DMS153 (cell line): ENCODE measurements at regions not wholly inside any gene's neighbourhood (a gene's known extent, or its start where the extent isn't known, plus 50 kb on each side); places are given as distances from the start of the nearest gene placed in this dataset.

Experiments used
- DNase-seq: peaks from one replicate; lab custom pipeline; 2025; lab: John Stamatoyannopoulos, UW

DNA sequence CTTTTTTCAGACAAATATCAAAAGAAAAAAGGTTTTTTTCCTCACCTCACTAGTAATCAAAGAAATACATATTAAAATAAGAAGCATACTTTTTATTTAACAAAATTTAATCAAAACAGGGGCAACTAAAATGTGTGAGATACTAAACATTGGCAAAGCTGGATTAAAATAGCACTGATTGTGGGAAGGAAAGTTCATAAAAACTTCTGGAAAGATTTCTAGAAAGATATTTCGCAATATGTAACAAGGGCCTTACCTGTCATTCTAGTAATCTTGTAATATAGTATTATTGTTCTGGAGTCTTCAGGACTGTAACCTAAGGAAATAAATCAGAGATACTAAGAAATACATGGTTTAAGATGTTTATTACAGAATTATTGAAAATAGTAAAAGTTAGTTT is 482.5 kb downstream of the SUCLA2 start:
- DNase-seq, result no peak

DNA sequence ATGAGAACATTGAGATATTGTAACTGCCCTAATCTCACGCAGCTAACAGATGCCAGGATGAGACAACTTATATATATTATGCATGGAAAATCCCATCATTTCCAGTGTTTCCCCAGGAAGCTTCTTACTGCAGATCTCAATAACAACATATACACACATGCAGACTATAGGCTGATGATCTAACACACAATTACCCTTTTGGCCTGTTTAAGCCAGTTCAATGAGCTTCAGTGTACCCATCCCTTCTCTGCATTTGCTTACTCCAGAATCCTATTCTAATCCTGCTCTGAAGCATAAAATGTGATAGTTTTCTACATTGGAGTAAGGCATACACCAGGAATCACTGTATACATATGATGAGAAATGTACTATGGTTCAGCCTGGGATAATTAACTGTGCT is 489.4 kb downstream of the SUCLA2 start:
- DNase-seq, result no peak

DNA sequence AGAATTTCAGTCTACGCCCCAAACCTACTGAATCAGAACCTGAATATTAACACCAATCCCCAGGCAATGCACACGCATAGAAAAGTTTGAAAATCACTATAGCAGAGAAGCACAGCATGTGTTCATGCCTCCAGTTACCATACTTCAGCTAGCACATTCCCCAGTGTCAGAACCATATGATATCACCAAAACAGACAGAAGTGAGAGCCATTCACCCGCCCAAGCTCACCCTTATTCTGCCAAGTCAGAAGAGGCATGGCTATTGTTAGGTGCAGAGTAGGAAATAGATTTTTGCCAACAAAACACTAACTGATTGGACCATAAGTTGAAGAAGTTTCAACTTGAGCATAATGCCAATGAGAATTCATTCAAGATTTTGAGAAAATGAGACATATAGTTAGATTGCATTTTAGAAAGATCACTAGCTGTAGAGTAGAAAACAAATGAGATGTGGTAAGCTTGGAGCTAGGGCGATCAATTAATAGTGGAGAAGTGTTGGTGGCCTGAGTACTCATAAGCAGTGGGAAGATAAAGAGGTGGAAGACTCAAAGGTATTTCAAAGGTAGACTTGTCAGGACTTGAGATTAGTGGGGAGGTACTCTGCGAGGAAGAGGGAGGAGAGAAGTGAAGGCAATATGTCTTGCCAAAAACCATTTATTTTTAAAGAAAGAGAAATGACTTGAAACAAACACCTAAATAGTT is 492.4 kb downstream of the SUCLA2 start:
- DNase-seq, result no peak

DNA sequence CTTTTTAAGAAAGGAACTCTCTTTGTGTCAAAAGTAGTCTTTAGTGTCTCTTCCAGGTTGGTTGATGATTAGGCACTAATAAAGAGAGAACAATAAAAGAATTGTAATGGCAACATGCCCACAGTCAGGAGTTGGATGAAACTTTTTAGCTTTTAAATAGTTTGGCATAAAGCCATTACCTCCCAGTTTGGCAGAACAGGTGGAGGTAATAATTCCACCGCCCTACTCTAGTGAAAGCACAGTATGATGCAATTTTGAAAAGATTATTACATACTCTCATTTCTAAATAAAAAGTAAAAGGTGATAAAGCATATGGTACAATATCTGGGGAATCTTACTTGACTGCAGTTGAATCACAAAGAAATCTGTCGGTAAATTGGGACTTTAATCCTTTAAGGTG is 497.6 kb downstream of the SUCLA2 start:
- no peak for DNase-seq

DNA sequence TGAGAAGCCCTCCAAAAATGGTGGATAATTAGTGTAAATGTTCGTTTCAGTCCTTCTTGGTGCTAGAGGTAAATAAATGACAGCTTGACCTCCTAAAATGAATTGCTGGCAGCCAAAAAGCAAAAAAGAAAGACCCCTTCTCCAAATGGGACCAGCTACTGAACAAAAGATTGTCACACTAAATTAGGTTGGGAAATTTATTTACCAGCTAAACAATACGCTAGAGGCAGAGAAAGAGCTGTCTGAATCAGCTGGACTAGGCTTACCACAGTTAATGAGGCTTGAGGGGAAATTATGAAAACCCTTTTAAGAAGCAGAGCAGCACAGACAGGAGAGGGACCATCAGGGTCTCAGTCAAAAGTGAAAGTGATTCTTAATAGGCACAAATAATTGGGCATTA is 498.9 kb downstream of the SUCLA2 start:
- DNase-seq, result no peak

DNA sequence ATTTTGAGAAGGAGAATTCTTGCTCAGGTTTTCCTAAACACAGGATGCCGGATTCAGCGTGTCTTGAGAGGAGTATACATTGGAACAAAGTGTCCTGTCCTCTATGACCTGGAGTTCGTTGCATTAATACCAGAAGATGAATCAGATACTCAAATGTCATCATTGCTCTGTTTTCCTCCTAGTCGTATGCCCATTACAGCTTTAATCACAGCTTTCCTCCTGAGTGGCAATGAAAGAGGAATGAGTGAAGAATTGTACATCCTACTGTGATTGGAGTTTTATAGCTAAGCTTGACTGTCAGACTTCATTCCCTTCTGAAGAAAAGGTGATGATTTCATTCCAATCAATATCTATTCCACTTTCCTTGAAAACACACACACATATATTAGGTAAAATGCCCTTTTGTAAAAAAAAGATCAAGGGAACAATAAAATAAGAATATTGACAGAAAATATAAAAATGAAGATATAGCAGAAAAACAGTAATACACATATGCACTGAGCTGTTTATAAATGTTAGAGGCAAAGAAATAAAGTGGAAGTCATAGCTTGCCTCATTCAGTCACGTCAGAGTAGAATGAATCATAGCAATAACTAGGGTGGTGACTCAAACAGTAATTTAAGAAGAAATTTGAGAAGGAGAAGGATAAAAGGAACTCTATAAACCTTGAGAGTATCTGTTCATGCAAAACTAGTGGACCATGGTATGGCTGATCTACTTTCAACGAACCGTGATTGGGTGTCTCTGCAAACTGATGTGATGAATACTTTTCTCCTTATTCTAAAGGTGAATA is 501.5 kb downstream of the SUCLA2 start:
- no peak for DNase-seq

DNA sequence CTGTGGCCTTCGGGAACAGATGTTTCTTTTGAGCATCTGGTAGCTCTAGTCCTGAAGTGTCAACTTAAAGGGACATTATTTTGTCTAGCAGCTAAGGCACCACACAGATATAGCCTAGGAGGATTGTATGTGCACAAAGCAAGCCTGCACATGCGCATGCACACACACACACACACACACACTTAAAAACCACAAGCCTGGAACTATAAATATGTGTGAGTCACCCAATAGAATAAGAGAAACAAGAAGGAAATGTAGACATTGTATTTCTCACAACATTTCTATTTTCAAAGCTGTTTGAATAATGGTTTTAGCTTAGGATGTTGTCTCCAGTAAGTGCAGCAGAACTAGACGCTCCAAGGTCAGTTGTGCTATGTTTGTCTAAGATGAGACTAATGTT is 516.5 kb downstream of the SUCLA2 start:
- DNase-seq, result peak; percentile 31

DNA sequence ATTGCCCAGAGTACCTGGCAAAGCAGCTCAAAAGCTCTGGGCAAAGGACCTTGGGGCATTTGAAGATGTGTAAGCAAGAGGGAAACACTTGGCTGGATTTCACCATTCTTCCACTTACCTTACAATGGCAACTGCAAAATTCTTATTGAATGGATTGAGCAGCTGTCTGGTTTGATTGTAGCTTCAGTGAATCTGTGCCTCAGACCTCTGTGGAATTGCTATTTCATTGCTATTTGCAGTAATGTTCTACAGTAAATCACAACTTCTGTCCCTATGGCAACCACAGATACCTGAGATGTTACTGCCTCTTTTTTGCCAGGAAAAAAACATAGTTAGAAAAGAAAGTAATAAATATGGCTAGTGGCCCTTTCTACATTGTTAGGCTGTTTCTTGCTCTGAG is 519.5 kb downstream of the SUCLA2 start:
- DNase-seq, result no peak

DNA sequence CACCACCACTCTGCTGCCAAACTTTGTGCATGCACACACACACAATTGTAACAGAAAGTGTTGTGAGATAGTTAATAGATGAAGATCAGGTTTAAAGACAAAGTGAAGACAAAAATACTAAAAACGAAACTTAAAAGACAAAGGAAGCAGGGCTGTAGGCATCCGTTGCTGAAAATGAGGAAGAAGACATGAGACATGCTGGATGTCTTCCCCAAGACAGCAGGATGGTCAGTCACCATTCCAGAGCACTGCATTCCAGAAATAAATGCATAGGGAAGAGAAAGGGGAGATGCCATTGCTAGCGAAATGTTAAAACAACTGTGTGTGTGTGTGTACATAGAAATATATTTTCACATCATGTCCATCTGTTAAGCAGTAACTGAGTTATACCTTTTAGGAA is 520.1 kb downstream of the SUCLA2 start:
- no peak for DNase-seq

DNA sequence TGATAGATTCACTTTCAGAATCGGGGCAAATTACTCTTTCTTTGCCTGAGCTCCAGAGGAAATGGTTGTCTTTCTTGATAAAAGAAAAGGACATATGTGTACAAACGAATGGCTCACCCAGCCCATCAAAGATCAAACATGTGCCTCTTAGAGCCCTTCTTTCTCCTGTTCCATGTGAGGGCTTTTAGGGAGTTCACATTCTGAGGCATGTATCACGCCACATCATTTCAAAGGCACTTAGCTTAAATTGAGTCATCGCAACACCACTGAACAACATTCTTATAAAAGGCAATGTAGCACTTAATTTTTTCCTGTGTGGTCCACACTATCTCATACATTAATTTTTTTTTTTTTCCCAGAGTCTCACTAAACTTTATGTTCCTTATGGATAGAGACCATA is 521.0 kb downstream of the SUCLA2 start:
- no peak for DNase-seq

DNA sequence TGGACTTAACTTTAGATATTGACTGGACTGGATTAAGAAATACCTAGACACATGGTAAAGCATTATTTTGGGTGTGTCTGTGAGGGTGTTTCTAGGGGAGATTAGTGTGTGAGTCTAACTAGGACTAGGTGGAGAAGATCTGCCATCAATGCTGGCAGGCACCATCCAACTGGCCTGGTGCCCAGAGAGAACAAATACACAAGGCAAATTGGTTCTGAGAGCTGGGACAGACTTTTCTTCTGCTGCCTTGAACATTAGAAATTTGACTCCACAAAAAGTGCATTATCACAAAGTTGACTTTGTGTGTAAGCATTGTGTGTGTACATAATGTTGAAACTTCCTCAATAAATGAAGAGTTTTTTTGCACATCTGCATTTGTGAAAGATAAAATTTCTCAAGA is 522.1 kb downstream of the SUCLA2 start:
- DNase-seq, result no peak

DNA sequence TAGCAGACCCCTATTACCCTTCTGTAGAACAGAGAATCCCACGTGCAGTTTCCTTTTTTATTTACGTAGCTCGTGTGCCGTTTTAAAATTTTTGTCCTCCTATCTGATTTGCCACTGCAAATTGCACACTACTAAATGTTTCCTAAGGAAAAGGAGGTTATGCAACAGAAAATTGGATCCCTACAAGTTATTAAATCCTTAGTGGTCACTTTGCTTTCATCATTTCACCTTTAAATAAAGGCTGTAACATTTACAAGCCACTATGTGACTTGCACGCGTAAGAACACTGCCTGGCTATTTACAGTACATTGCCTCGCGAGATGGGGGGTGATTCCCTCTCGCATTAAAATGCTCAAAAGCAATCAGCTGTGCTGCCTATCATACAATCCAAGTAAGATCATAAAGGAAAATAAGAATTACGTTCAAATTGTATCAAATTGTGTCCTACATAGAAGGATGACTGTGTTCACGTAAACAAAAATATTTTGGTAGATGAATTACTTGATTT is 525.6 kb downstream of the SUCLA2 start:
- DNase-seq, result no peak

DNA sequence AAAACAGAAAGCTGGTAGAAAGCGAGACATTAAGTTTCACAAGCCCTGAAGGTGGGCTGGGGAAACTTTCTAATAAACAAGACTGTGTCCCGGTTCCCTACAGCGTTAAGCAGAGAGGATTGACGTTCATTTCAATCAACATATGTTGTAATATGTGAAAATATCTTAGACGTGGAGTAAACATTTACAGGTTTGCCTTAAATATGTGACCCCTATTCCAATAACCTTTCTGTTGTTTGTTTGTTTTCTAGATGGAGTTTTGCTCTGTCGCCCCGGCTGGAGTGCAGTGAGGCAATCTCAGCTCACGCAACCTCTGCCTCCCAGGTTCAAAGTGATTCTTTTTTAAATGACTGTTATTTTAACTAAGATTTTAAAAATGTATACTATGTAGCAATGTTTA is 526.2 kb downstream of the SUCLA2 start:
- DNase-seq, result no peak

DNA sequence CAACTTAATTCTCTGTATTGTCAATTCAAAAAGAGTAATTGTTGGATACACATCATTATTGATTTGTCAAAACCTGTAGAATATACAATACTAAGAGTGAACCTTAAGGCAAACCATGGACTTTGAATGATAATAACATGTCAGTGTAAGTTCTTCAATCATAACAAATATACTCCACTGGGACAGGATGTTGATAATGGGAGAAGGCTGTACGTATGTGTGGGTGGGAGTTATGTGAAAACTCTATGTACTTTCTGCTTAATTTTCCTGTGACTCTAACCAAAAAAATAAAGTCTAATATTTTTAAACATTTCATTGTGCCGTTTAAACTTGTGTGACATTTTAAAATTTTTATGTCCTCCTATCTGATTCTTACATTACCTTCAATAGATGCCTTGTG is 526.7 kb downstream of the SUCLA2 start:
- DNase-seq, result no peak

DNA sequence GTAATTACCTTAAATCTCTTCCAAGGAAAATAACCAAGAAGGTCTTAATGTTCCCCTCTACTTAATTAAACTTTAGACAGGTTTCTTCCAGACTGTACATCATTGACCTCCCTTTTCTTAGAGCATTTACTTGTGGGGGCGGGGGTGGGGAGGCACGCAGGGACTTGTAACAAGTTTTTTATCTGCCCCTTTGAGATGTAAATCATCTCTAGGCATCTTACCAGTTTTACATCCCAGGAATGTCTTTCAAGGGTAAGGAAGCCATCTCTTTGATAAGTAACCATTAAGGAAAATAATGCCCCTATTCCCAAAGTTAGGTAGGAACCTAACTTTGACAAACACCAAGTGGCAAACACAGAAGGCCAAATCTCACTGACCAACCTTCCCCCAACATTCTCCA is 528.6 kb downstream of the SUCLA2 start:
- DNase-seq, result no peak

DNA sequence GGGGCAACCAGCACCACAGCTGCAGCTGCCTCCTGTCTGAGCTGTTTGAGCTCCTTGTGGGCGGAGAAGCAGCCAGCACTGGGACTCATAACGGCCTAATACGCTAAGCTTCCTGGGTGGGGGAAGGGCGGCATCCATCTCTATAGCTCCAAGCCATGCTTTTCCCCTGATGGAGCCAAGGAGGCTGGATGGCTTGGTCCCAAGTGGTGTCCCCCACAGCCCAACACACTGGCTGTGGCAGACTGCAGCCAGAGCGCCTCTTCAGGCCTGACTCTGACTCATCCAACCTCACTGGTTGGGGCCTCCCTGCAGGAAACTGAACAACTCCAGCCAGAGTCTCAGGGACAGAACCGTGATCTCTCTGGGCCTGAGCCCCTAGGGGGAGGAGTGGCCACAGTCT is 537.3 kb downstream of the SUCLA2 start:
- no peak for DNase-seq

DNA sequence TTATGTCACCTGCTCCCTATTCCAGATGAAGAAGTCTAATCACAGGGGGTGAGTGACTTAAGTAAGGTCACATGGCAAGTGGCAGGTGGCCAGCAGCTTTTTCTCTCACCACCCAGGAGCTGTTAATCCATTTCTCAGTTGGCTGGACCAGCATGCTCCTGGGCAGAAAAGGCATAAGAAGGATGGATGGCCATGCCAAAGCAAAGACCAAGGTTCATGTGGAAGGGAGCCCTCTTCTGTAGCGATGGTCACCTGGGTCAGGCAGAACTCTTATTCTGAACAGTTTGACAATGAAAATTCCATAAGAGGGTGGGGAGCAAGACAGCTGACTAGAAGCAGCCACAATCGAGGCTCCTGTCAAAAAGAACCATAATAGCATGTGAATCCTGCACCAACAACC is 538.1 kb downstream of the SUCLA2 start:
- DNase-seq, result no peak

DNA sequence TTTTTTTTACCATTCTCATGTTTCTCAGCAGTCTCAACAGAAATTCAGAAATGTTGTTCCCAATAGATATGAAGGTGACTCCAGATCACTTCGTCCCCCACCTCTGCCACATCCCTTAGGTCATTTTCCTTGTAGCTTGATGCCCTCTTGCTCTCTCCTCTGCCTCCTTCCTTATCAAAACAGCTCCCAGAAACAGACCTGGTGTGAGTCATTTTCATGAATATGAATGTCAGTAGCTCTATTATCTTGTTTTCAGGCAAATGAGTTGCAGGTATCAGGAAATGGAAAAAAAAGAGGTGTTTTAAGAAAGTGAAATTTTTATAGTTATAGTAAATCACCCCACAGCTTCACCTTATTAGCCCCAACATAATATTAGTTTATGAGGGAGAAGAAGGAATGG is 539.3 kb downstream of the SUCLA2 start:
- no peak for DNase-seq

DNA sequence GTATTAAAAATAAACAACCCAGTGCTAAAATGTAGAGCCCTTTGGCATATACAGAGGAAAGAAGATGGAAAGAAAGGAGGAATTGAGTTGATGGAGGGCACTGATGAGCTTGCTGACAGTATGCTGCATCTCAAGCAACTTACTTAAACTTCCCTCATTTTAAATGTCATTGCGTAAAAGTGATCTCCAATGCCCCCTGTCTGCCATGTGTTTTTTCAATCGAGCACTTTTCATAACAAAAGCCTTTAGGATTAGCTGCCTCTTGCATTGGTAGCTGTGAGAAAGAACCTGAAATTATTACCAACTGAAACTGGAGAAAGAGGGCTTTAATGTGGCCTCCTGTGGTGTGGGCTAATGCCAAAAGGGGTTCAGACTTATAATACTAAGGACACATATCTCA is 541.6 kb downstream of the SUCLA2 start:
- DNase-seq, result no peak

DNA sequence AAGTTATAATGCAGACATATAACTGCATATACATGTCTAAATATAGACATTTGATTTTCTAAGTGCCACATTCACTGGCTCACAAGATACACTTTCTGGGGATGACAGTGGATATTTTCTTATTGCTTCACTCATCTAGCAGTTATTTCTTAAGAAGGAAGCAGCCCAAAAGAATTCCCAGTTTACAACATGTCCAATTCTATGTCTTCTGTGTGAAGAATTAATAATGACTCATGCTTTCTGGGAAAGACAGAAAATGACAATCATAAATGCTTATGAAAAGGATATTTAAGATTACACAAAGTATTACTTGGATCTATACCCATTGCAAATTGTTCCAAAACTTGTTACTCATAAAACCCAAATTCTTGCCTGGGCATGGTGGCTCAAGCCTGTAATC is 543.4 kb downstream of the SUCLA2 start:
- no peak for DNase-seq

DNA sequence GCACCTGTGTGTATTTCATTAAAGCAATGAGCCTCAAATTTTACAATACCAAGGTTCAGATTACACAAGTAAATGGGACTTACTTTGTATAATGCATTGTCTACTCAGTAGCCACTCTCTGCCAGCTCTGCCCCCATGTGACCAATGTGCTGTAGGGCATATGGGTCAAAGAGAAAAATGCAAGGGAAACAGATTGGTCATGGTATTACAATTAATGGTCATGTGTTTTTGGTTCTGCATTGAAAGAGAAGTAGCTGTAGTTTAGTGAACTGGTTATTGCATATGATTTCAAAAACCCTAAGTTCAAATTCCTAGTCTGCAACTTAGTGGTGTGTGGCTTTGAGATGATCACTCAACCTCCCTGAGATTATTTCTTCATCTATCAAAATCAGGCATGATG is 545.4 kb downstream of the SUCLA2 start:
- DNase-seq, result no peak

DNA sequence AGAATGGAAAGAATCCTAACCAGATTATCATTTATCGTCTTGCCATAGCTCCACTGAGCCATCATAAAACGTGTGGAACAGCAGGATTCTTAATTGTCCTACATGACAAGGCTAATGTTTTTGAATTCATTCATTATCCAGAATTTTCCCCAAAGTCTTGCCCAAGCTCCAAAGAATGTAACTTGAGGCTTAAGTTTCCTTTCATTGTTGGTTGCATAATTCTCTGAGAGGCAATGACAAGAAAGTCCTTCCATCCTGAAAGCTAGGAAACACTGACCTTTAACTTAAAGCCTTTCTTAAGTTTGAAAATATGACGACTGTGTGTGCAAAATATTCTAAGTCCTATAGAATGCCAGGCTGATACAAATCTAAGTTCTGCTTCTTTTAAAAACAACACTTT is 546.1 kb downstream of the SUCLA2 start:
- no peak for DNase-seq

DNA sequence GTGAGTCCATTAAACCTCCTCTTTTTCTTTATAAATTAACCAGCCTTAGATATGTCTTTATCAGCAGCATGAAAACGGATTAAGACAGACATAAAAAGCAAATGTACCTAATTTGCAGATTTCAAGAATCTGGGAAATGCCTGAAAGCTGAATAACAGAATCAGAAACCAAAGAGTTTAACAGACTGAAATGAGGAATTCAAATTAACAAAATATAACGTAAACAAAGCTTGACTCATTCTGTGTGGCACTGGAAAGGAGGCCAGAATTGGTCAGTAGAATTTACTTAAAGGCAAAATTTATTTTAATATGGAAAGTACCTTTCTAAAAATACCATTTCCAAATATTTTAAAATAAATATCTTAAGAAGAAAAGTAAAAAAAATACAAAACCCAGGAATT is 540.6 kb upstream of the HTR2A start:
- DNase-seq, result no peak
